ENCODE measurements at regions not wholly inside any gene's neighbourhood (a gene's known extent, or its start where the extent isn't known, plus 50 kb on each side); places are given as distances from the start of the nearest gene placed in this dataset.
"Not testable (repeated sequence)": the region's sequence is repeated elsewhere in the genome, so short reads cannot be mapped to it uniquely, and the experiment has no call there.

DNA sequence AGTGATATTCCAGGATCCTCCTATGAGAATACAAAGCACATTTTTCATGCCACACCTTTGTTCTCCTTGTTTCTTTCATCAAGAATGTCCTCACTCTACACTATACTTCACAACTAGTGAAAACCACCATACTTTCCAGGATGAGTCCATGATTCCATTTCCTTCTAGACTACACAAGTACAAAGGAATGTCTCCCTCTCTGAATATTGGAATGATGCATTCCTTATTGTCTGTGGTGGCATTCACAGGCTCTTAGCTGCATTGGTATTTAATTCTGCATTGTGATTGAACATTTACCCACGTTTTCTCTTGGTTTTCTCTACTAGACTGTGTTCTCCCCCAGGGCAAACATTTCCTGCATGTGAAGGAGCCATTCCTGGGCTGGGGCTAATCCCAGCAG is 217.5 kb downstream of the RAP2B start:
- no peak for DNase-seq

GRCh38 chr3:153385343-153385742 is 223.3 kb downstream of the RAP2B start:
- DNase-seq, result no peak

- no peak for DNase-seq
These were observed 230.3 kb downstream of the RAP2B start for GRCh38 chr3:153392363-153392762.

GRCh38 chr3:153394017-153394416 is 232.0 kb downstream of the RAP2B start:
- DNase-seq, result no peak

GRCh38 chr3:153396581-153396980 is 234.6 kb downstream of the RAP2B start:
- DNase-seq, result no peak

- DNase-seq, result no peak
These were observed 235.8 kb downstream of the RAP2B start for GRCh38 chr3:153397794-153398193.

GRCh38 chr3:153399636-153400035 is 237.6 kb downstream of the RAP2B start:
- no peak for DNase-seq

- no peak for DNase-seq
These were observed 238.6 kb downstream of the RAP2B start for GRCh38 chr3:153400641-153401040.

- DNase-seq, result no peak
These were observed 242.1 kb downstream of the RAP2B start for GRCh38 chr3:153404157-153404556.

GRCh38 chr3:153405320-153405719 is 243.3 kb downstream of the RAP2B start:
- not testable (repeated sequence) for DNase-seq

- DNase-seq, result no peak
These were observed 248.5 kb downstream of the RAP2B start for GRCh38 chr3:153410517-153410916.

GRCh38 chr3:153414982-153415381 is 253.0 kb downstream of the RAP2B start:
- DNase-seq, result no peak

- no peak for DNase-seq
These were observed 260.3 kb downstream of the RAP2B start for GRCh38 chr3:153422314-153422713.

- DNase-seq, result not testable (repeated sequence)
These were observed 261.8 kb downstream of the RAP2B start for GRCh38 chr3:153423820-153424219.

- no peak for DNase-seq
These were observed 264.3 kb downstream of the RAP2B start for GRCh38 chr3:153426344-153426743.

GRCh38 chr3:153426803-153427202 is 264.8 kb downstream of the RAP2B start:
- no peak for DNase-seq

- DNase-seq, result no peak
These were observed 267.8 kb downstream of the RAP2B start for GRCh38 chr3:153429821-153430220.

- no peak for DNase-seq
These were observed 269.1 kb downstream of the RAP2B start for GRCh38 chr3:153431076-153431475.

- DNase-seq, result no peak
These were observed 275.6 kb downstream of the RAP2B start for GRCh38 chr3:153437666-153438065.

GRCh38 chr3:153438271-153438670 is 276.2 kb downstream of the RAP2B start:
- no peak for DNase-seq

GRCh38 chr3:153439780-153440179 is 277.8 kb downstream of the RAP2B start:
- DNase-seq, result no peak

- no peak for DNase-seq
These were observed 278.3 kb downstream of the RAP2B start for GRCh38 chr3:153440311-153440710.

GRCh38 chr3:153442386-153442785 is 280.4 kb downstream of the RAP2B start:
- DNase-seq, result no peak

DNA sequence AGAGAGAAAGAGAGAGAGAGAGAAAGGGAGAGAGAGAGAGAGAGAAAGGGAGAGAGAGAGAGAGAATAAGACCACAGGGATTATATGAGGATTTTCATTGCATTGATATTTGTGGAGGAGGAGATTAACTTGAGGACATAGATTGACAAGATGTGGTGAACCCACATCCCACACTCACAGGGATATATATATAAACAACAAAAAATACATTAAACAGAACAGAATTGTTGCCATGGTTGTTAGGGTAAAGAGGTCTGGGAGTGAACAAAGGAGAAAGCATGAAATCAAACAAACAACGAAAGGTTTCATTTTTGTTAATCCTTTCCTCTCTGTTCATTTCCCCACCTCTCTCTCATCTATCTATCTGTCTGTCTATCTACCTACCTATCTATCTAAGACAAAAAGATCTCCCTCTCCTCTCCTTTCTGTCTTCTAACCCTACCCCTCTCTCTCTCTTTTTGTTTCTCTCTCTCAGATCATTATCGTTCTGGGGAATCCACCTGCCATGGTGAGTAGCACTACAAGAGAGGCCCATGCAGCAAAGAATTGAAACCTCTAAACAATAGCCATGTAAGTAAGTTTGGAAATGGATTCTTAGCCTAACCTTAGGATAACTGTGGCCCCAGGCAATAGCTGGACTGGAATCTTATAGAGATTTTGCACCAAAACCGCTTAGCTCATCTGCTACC is 280.9 kb downstream of the RAP2B start:
- no peak for DNase-seq

DNA sequence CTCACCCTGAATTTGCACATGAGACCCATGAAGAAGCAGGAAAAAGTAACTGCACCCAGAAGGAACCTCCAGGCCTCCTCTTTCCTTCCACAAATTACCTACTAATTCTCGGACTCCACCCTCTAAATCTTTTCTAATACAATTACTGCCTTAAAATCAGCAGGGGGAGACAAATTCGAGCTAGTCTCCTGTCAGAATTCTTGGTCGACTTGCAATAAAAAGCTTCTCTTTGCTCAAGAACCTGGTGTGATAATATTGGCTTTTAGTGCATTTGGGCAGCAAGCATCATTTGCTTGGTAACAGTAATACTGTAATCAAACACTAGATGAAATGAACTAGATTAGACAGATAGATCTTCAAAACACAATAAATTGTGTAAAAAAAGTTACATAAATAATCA is 281.9 kb downstream of the RAP2B start:
- no peak for DNase-seq
